Activated T-helper 1 cell treated with anti-CD3 and anti-CD28 coated beads, Interleukin-12 subunit alpha, Interleukin-12 subunit beta, Interleukin-2, Interleukin-4 antibody, amounts not matched to agents 30 ng/mL and 10 ng/mL and 1 ng/mL, durations not matched to agents 14 hours and 24 hours and 36 hours (primary cell): ENCODE measurements at regions not wholly inside any gene's neighbourhood (a gene's known extent, or its start where the extent isn't known, plus 50 kb on each side); places are given as distances from the start of the nearest gene placed in this dataset.

Source experiments
- DNase-seq: peaks from one replicate; pipeline ENCODE4 v3.0.0; 2021; ENCODE audit warnings: low spot score
- H3K27ac Mint-ChIP-seq: one replicate; pipeline ENCODE4 v1.8.0; 2021; ENCODE audit warnings: mild to moderate bottlenecking, mixed read lengths
- H3K27me3 Mint-ChIP-seq: one replicate; pipeline ENCODE4 v1.8.0; 2022; ENCODE audit warnings: mild to moderate bottlenecking, moderate library complexity, mixed read lengths; ENCODE audit not compliant: insufficient read depth
- H3K36me3 Mint-ChIP-seq: one replicate; pipeline ENCODE4 v1.8.0; 2021; ENCODE audit warnings: low read depth, mixed read lengths
- H3K4me1 Mint-ChIP-seq: one replicate; pipeline ENCODE4 v1.8.0; 2021; ENCODE audit warnings: low read depth, mixed read lengths
- H3K4me3 Mint-ChIP-seq: one replicate; pipeline ENCODE4 v1.8.0; 2021; ENCODE audit warnings: mild to moderate bottlenecking, moderate library complexity, mixed read lengths
- H3K9me3 Mint-ChIP-seq: one replicate; pipeline ENCODE4 v1.8.0; 2021; ENCODE audit warnings: mixed read lengths
- intact Hi-C: fragments of 100-400 bp; cut with micrococcal nuclease; formaldehyde crosslinking; loops from one replicate; pipeline ENCODE4 v1.15.1; 2024

GRCh38 chr18:55775972-55776371 is 188.0 kb upstream of the TCF4 start:
- no peak overlapping the region for H3K27ac Mint-ChIP-seq
- H3K4me3 Mint-ChIP-seq: no peak overlapping the region
- H3K4me1 Mint-ChIP-seq: peaks cover 10% of the 10 kb centered on the region
- intact Hi-C loops: loop anchor here (10.0 kb wide), 1 partner anchor 191 kb away; the partner anchor contains the start of gene TCF4
- no peak for DNase-seq
- H3K9me3 Mint-ChIP-seq: no peaks in the 10 kb centered on the region
- peaks cover 29% of the 10 kb centered on the region for H3K27me3 Mint-ChIP-seq
- no peaks in the 10 kb centered on the region for H3K36me3 Mint-ChIP-seq

GRCh38 chr18:55774505-55774904 is 186.5 kb upstream of the TCF4 start:
- Mint-ChIP-seq H3K36me3 (no peaks in the 10 kb centered on the region), H3K27ac (no peak overlapping the region), H3K27me3 (peaks cover 17% of the 10 kb centered on the region), H3K4me3 (no peak overlapping the region), H3K4me1 (peaks cover 10% of the 10 kb centered on the region), H3K9me3 (no peaks in the 10 kb centered on the region)
- no peak for DNase-seq
- intact Hi-C loops: loop anchor here (10.0 kb wide), 1 partner anchor 190 kb away; the partner anchor contains the start of gene TCF4

- H3K27me3 Mint-ChIP-seq: no peaks in the 10 kb centered on the region
- intact Hi-C loops: loop anchor here (10.0 kb wide), 1 partner anchor 353 kb away; no protein-coding TSS in a partner anchor
- no peak overlapping the region for H3K4me3 Mint-ChIP-seq
- no peaks in the 10 kb centered on the region for H3K9me3 Mint-ChIP-seq
- no peaks in the 10 kb centered on the region for H3K4me1 Mint-ChIP-seq
- H3K27ac Mint-ChIP-seq: no peak overlapping the region
- DNase-seq: no peak
- no peaks in the 10 kb centered on the region for H3K36me3 Mint-ChIP-seq
Measured at GRCh38 chr18:55768255-55768654, 180.3 kb upstream of the TCF4 start.

- H3K27ac Mint-ChIP-seq: no peak overlapping the region
- intact Hi-C loops: loop anchor here (10.0 kb wide), 1 partner anchor 350 kb away; no protein-coding TSS in a partner anchor
- no peaks in the 10 kb centered on the region for H3K36me3 Mint-ChIP-seq
- H3K9me3 Mint-ChIP-seq: no peaks in the 10 kb centered on the region
- no peak overlapping the region for H3K4me3 Mint-ChIP-seq
- no peaks in the 10 kb centered on the region for H3K4me1 Mint-ChIP-seq
- no peaks in the 10 kb centered on the region for H3K27me3 Mint-ChIP-seq
- DNase-seq: no peak
Measured at GRCh38 chr18:55764386-55764785, 176.4 kb upstream of the TCF4 start.

- Mint-ChIP-seq H3K9me3 (no peaks in the 10 kb centered on the region), H3K27me3 (no peaks in the 10 kb centered on the region), H3K4me1 (no peaks in the 10 kb centered on the region), H3K27ac (no peak overlapping the region), H3K4me3 (no peak overlapping the region), H3K36me3 (no peaks in the 10 kb centered on the region)
- intact Hi-C loops: loop anchor here (10.0 kb wide), 1 partner anchor 349 kb away; no protein-coding TSS in a partner anchor
- no peak for DNase-seq
Measured at GRCh38 chr18:55763805-55764204, 175.8 kb upstream of the TCF4 start.

- no peaks in the 10 kb centered on the region for H3K27me3 Mint-ChIP-seq
- intact Hi-C loops: loop anchor here (10.0 kb wide), 1 partner anchor 348 kb away; no protein-coding TSS in a partner anchor
- no peaks in the 10 kb centered on the region for H3K4me1 Mint-ChIP-seq
- no peak for DNase-seq
- H3K4me3 Mint-ChIP-seq: no peak overlapping the region
- no peak overlapping the region for H3K27ac Mint-ChIP-seq
- H3K36me3 Mint-ChIP-seq: no peaks in the 10 kb centered on the region
- no peaks in the 10 kb centered on the region for H3K9me3 Mint-ChIP-seq
Measured at GRCh38 chr18:55763298-55763697, 175.3 kb upstream of the TCF4 start.

GRCh38 chr18:55762424-55762823 is 174.4 kb upstream of the TCF4 start:
- Mint-ChIP-seq H3K36me3 (no peaks in the 10 kb centered on the region), H3K9me3 (no peaks in the 10 kb centered on the region), H3K27me3 (no peaks in the 10 kb centered on the region), H3K4me1 (no peaks in the 10 kb centered on the region), H3K4me3 (no peak overlapping the region), H3K27ac (no peak overlapping the region)
- DNase-seq: no peak
- intact Hi-C loops: loop anchor here (10.0 kb wide), 1 partner anchor 348 kb away; no protein-coding TSS in a partner anchor

GRCh38 chr18:55753643-55754263 is 165.8 kb upstream of the TCF4 start:
- no peaks in the 10 kb centered on the region for H3K36me3 Mint-ChIP-seq
- DNase-seq: no peak
- intact Hi-C loops: no loop called here
- H3K27me3 Mint-ChIP-seq: no peaks in the 10 kb centered on the region
- H3K27ac Mint-ChIP-seq: no peak overlapping the region
- H3K4me3 Mint-ChIP-seq: no peak overlapping the region
- H3K9me3 Mint-ChIP-seq: no peaks in the 10 kb centered on the region
- H3K4me1 Mint-ChIP-seq: no peaks in the 10 kb centered on the region

GRCh38 chr18:55751476-55751875 is 163.5 kb upstream of the TCF4 start:
- Mint-ChIP-seq H3K36me3 (no peaks in the 10 kb centered on the region), H3K9me3 (no peaks in the 10 kb centered on the region), H3K27ac (no peak overlapping the region), H3K27me3 (no peaks in the 10 kb centered on the region), H3K4me1 (no peaks in the 10 kb centered on the region), H3K4me3 (no peak overlapping the region)
- no peak for DNase-seq
- intact Hi-C loops: no loop called here

GRCh38 chr18:55748227-55748738 is 160.3 kb upstream of the TCF4 start:
- no peaks in the 10 kb centered on the region for H3K27me3 Mint-ChIP-seq
- no peak overlapping the region for H3K27ac Mint-ChIP-seq
- no peaks in the 10 kb centered on the region for H3K9me3 Mint-ChIP-seq
- intact Hi-C loops: no loop called here
- H3K4me3 Mint-ChIP-seq: no peak overlapping the region
- DNase-seq: no peak
- H3K36me3 Mint-ChIP-seq: no peaks in the 10 kb centered on the region
- no peaks in the 10 kb centered on the region for H3K4me1 Mint-ChIP-seq

GRCh38 chr18:55744206-55744605 is 156.2 kb upstream of the TCF4 start:
- intact Hi-C loops: no loop called here
- H3K9me3 Mint-ChIP-seq: no peaks in the 10 kb centered on the region
- no peaks in the 10 kb centered on the region for H3K4me1 Mint-ChIP-seq
- no peak overlapping the region for H3K4me3 Mint-ChIP-seq
- H3K27me3 Mint-ChIP-seq: peaks cover 2% of the 10 kb centered on the region
- no peaks in the 10 kb centered on the region for H3K36me3 Mint-ChIP-seq
- no peak for DNase-seq
- H3K27ac Mint-ChIP-seq: no peak overlapping the region

- Mint-ChIP-seq H3K4me3 (no peak overlapping the region), H3K27ac (no peak overlapping the region), H3K36me3 (no peaks in the 10 kb centered on the region), H3K4me1 (no peaks in the 10 kb centered on the region), H3K9me3 (no peaks in the 10 kb centered on the region), H3K27me3 (peaks cover 2% of the 10 kb centered on the region)
- intact Hi-C loops: no loop called here
- no peak for DNase-seq
Measured at GRCh38 chr18:55743736-55744135, 155.7 kb upstream of the TCF4 start.

- no peaks in the 10 kb centered on the region for H3K36me3 Mint-ChIP-seq
- H3K27ac Mint-ChIP-seq: no peak overlapping the region
- no peak for DNase-seq
- no peaks in the 10 kb centered on the region for H3K9me3 Mint-ChIP-seq
- H3K4me1 Mint-ChIP-seq: no peaks in the 10 kb centered on the region
- H3K4me3 Mint-ChIP-seq: no peak overlapping the region
- peaks cover 2% of the 10 kb centered on the region for H3K27me3 Mint-ChIP-seq
- intact Hi-C loops: no loop called here
Measured at GRCh38 chr18:55743133-55743532, 155.1 kb upstream of the TCF4 start.
